ENCODE measurements at regions not wholly inside any gene's neighbourhood (a gene's known extent, or its start where the extent isn't known, plus 50 kb on each side); places are given as distances from the start of the nearest gene placed in this dataset.
A peak's percentile ranks its signal among the peaks of the same experiment; 100 is the strongest.

- TF ChIP-seq CTCF (IDR thresholded peaks at IDR 0.05), result no peak
- intact Hi-C loops (cut with DNase I), result no loop called here
- Histone ChIP-seq H3K36me3 (no peaks in the 10 kb centered on the region), H3K9me3 (no peaks in the 10 kb centered on the region), H3K27ac (no peak overlapping the region), H3K4me3 (no peak overlapping the region), H3K4me1 (no peaks in the 10 kb centered on the region), H3K27me3 (no peaks in the 10 kb centered on the region)
- no peak for DNase-seq
- WGBS, 2 donors, result 39 to 54% methylated on average over 1 of the region's 1 CpG
- no peak for FAIRE-seq
- ATAC-seq, result no peak
Measured at GRCh38 chr1:218917656-218918055, 256.0 kb upstream of the LYPLAL1 start.

- H3K9me3 ChIP-seq, result no peaks in the 10 kb centered on the region
- no peak for DNase-seq
- no peaks in the 10 kb centered on the region for H3K4me1 ChIP-seq
- no peak overlapping the region for H3K27ac ChIP-seq
- intact Hi-C loops (cut with DNase I), result no loop called here
- H3K36me3 ChIP-seq, result no peaks in the 10 kb centered on the region
- FAIRE-seq, result no peak
- 96 to 98% methylated on average over 2 of the region's 2 CpGs for WGBS, 2 donors
- ATAC-seq, result no peak
- TF ChIP-seq CTCF (IDR thresholded peaks at IDR 0.05), result no peak
- H3K27me3 ChIP-seq, result no peaks in the 10 kb centered on the region
- no peak overlapping the region for H3K4me3 ChIP-seq
Measured at GRCh38 chr1:218925777-218926176, 247.9 kb upstream of the LYPLAL1 start.

GRCh38 chr1:218926631-218927030, 247.0 kb upstream of the LYPLAL1 start:
- TF ChIP-seq CTCF (IDR thresholded peaks at IDR 0.05), result no peak
- DNase-seq (no peak), ATAC-seq (no peak), FAIRE-seq (no peak)
- Histone ChIP-seq H3K36me3 (no peaks in the 10 kb centered on the region), H3K27me3 (no peaks in the 10 kb centered on the region), H3K9me3 (no peaks in the 10 kb centered on the region), H3K4me1 (no peaks in the 10 kb centered on the region), H3K4me3 (no peak overlapping the region), H3K27ac (no peak overlapping the region)
- 64 to 83% methylated on average over 2 of the region's 2 CpGs for WGBS, 2 donors
- intact Hi-C loops (cut with DNase I), result no loop called here

- no peak for TF ChIP-seq CTCF (IDR thresholded peaks at IDR 0.05)
- Histone ChIP-seq H3K4me1 (no peaks in the 10 kb centered on the region), H3K27ac (no peak overlapping the region), H3K4me3 (no peak overlapping the region), H3K9me3 (no peaks in the 10 kb centered on the region), H3K36me3 (no peaks in the 10 kb centered on the region), H3K27me3 (no peaks in the 10 kb centered on the region)
- intact Hi-C loops (cut with DNase I), result no loop called here
- WGBS, 2 donors, result 89 to 90% methylated on average over 3 of the region's 3 CpGs
- FAIRE-seq, result no peak
- DNase-seq, result no peak
- no peak for ATAC-seq
Measured at GRCh38 chr1:218930000-218930399, 243.7 kb upstream of the LYPLAL1 start.

GRCh38 chr1:218930472-218931241, 243.0 kb upstream of the LYPLAL1 start:
- FAIRE-seq (no peak), DNase-seq (no peak), ATAC-seq (peak in 3 of 4 donors; percentile 25 to 49 (median 30))
- intact Hi-C loops (cut with DNase I), result no loop called here
- Histone ChIP-seq H3K36me3 (no peaks in the 10 kb centered on the region), H3K27me3 (no peaks in the 10 kb centered on the region), H3K4me3 (no peak overlapping the region), H3K27ac (no peak overlapping the region), H3K9me3 (no peaks in the 10 kb centered on the region), H3K4me1 (no peaks in the 10 kb centered on the region)
- no peak for TF ChIP-seq CTCF (IDR thresholded peaks at IDR 0.05)
- 67 to 73% methylated on average over 8 of the region's 8 CpGs for WGBS, 2 donors

Data from pancreas (tissue), 10 donors.